HUES64 (cell line): ENCODE measurements at regions not wholly inside any gene's neighbourhood (a gene's known extent, or its start where the extent isn't known, plus 50 kb on each side); places are given as distances from the start of the nearest gene placed in this dataset.

Experiments
- H3K27ac ChIP-seq: 2 replicates; pipeline ENCODE4 v1.7.0; 2013; ENCODE audit warnings: low read depth, low read length, inconsistent platforms
- H3K27me3 ChIP-seq: 2 replicates; pipeline ENCODE4 v1.6.1; 2013; ENCODE audit warnings: mild to moderate bottlenecking, low read length; ENCODE audit not compliant: insufficient read depth
- H3K36me3 ChIP-seq: 2 replicates; pipeline ENCODE4 v1.6.1; 2013; ENCODE audit warnings: mild to moderate bottlenecking, low read length; ENCODE audit not compliant: insufficient read depth
- H3K4me1 ChIP-seq: 2 replicates; pipeline ENCODE4 v1.6.1; 2013; ENCODE audit warnings: mild to moderate bottlenecking, low read length, moderate library complexity; ENCODE audit not compliant: insufficient read depth
- H3K4me3 ChIP-seq: 2 replicates; pipeline ENCODE4 v1.5.1; 2013; ENCODE audit warnings: mild to moderate bottlenecking, low read length, moderate library complexity
- H3K9ac ChIP-seq: 2 replicates; pipeline ENCODE4 v1.6.1; 2013; ENCODE audit warnings: mild to moderate bottlenecking, low read depth, low read length
- H3K9me3 ChIP-seq: 2 replicates; pipeline ENCODE4 v1.6.1; 2013; ENCODE audit warnings: low read depth, low read length; ENCODE audit not compliant: insufficient read depth
- WGBS: fragments of 150-250, 120-280 bp; methylation state at CpG from one replicate; pipeline ENCODE4 v1.1.7; 2013; ENCODE audit warnings: missing lambda C conversion rate; 5-methylcytosine and 5-hydroxymethylcytosine counted together

GRCh38 chr14:23862513-23862912 lies 91.1 kb upstream of the DHRS4 start:
- Histone ChIP-seq H3K36me3 (no peaks in the 10 kb centered on the region), H3K4me1 (no peaks in the 10 kb centered on the region), H3K9ac (no peak overlapping the region), H3K9me3 (peaks cover 30% of the 10 kb centered on the region; the same call in 1 of the 2 replicates), H3K27ac (no peak overlapping the region), H3K27me3 (no peaks in the 10 kb centered on the region), H3K4me3 (no peak overlapping the region)
- 78% methylated on average over 2 of the region's 2 CpGs for WGBS

DNA sequence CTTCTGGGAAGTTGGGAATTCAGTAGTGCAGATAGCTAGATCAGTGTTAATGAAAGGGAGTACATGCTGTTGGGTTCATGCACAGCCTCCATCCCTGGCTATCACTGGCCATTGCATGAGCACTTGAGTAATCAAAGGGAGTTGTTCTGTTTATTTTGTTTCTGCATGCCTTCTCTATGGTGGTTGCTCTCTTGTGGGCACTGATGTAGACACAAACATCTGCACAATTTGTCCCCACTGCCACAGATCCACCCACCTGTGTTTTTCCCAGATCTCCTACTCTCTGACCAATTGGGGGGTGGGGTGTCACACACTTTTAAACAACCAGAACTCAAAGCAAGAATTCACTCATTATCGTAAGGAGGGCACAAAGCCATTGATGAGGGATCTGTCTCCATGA lies 89.7 kb upstream of the DHRS4 start:
- H3K4me3 ChIP-seq: no peak overlapping the region
- H3K36me3 ChIP-seq: no peaks in the 10 kb centered on the region
- WGBS: 95% methylated on average over 1 of the region's 1 CpG
- H3K27me3 ChIP-seq: no peaks in the 10 kb centered on the region
- peaks cover 33% of the 10 kb centered on the region; the same call in 1 of the 2 replicates for H3K9me3 ChIP-seq
- H3K9ac ChIP-seq: no peak overlapping the region
- H3K4me1 ChIP-seq: no peaks in the 10 kb centered on the region
- no peak overlapping the region for H3K27ac ChIP-seq

GRCh38 chr14:23864259-23864658 lies 89.3 kb upstream of the DHRS4 start:
- Histone ChIP-seq H3K27ac (no peak overlapping the region), H3K9ac (no peak overlapping the region), H3K9me3 (peaks cover 36% of the 10 kb centered on the region; the same call in 1 of the 2 replicates), H3K36me3 (no peaks in the 10 kb centered on the region), H3K4me1 (no peaks in the 10 kb centered on the region), H3K4me3 (no peak overlapping the region), H3K27me3 (no peaks in the 10 kb centered on the region)
- WGBS: 78% methylated on average over 2 of the region's 2 CpGs

DNA sequence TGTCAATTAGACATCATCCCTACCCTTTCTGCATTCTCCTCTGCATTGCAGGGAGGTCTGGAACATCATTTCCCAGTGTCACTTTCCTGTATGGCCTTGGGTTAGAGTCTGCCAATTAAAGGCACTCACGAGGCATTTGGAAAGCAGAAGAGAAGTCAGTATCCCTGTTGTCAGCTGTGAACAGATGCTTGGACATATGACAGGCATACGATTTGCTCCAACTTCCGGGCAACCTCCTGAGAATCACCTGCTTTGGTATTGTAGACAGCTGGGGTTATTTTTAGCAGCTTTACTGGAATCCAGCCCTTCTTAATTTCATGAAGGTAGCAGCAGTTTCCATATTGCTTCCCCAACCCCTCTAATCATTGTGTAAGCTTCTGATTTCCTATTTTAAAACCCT lies 88.7 kb upstream of the DHRS4 start:
- 77% methylated on average over 3 of the region's 3 CpGs for WGBS
- H3K27ac ChIP-seq: no peak overlapping the region
- H3K9me3 ChIP-seq: peaks cover 40% of the 10 kb centered on the region

GRCh38 chr14:23865502-23865901 lies 88.1 kb upstream of the DHRS4 start:
- Histone ChIP-seq H3K9me3 (peaks cover 40% of the 10 kb centered on the region), H3K4me3 (no peak overlapping the region), H3K9ac (no peak overlapping the region), H3K4me1 (no peaks in the 10 kb centered on the region), H3K27ac (no peak overlapping the region), H3K36me3 (no peaks in the 10 kb centered on the region), H3K27me3 (no peaks in the 10 kb centered on the region)
- WGBS: 71% methylated on average over 2 of the region's 2 CpGs

More for the DNA sequence above, 88.7 kb upstream of the DHRS4 start:
- H3K9ac ChIP-seq: no peak overlapping the region
- no peaks in the 10 kb centered on the region for H3K27me3 ChIP-seq
- no peaks in the 10 kb centered on the region for H3K36me3 ChIP-seq
- H3K4me1 ChIP-seq: no peaks in the 10 kb centered on the region
- no peak overlapping the region for H3K4me3 ChIP-seq

- Histone ChIP-seq H3K27me3 (no peaks in the 10 kb centered on the region), H3K9ac (no peak overlapping the region), H3K36me3 (no peaks in the 10 kb centered on the region), H3K9me3 (peaks cover 40% of the 10 kb centered on the region), H3K27ac (no peak overlapping the region), H3K4me1 (no peaks in the 10 kb centered on the region), H3K4me3 (no peak overlapping the region)
- 61% methylated on average over 5 of the region's 6 CpGs for WGBS
Observed at GRCh38 chr14:23866269-23866668, 87.3 kb upstream of the DHRS4 start.

GRCh38 chr14:23869078-23869719 lies 84.4 kb upstream of the DHRS4 start:
- Histone ChIP-seq H3K4me1 (no peaks in the 10 kb centered on the region), H3K9me3 (peaks cover 29% of the 10 kb centered on the region), H3K4me3 (no peak overlapping the region), H3K27me3 (no peaks in the 10 kb centered on the region), H3K36me3 (no peaks in the 10 kb centered on the region), H3K9ac (no peak overlapping the region), H3K27ac (no peak overlapping the region)
- whole genome bisulfite sequencing: 84% methylated on average over 2 of the region's 2 CpGs

DNA sequence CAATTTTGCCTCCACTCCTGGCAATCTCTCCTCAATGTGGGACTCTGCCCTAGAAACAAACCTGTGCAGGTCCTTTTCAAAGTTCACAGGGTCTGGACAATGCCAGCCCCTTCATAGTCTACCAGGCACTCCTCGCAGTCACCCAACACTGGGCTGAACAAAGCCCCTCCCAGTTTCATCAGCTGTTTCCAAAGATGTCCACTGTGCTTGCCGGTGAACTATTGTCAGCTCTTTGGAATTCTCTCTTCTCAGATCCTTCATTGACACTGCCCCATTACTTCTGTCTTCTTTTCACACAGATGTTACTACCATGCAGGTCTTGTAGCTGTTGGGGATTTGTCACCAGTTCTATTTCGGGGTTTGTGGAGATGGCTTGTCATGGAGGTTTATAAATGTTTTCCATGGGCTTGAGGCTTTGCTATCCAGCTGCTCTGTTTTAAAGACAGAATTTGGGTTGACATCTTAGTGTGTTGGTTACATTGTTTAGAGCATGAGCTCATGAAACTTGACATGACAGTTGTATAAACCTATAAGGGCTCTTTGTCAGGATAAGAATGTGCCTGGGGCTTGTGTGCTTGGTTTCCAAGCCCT lies 77.3 kb upstream of the DHRS4 start:
- no peaks in the 10 kb centered on the region for H3K4me1 ChIP-seq
- 81% methylated on average over 3 of the region's 3 CpGs for WGBS
- no peak overlapping the region for H3K4me3 ChIP-seq
- H3K9ac ChIP-seq: no peak overlapping the region
- peaks cover 2% of the 10 kb centered on the region; the same call in 1 of the 2 replicates for H3K9me3 ChIP-seq
- no peak overlapping the region for H3K27ac ChIP-seq
- no peaks in the 10 kb centered on the region for H3K36me3 ChIP-seq
- no peaks in the 10 kb centered on the region for H3K27me3 ChIP-seq

DNA sequence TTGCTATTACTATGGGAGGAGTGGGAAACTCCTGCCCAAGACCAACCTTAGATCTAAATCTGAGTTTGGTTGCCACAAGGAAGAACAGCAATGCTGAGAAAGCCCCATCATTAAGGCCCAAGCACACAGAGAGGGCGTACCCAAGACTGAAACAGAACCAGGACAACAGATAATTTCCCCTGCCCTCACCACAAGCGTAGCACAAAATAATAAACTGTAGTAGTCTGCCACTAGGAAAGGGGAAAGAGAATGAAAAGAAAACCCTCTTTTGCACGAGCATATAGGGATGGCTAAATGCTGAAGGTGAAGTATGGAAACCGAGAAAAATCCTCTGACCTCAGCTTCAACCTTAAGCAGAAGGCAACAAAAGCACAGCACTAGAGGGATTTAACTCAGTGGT lies 76.5 kb upstream of the DHRS4 start:
- Histone ChIP-seq H3K9me3 (peaks cover 2% of the 10 kb centered on the region; the same call in 1 of the 2 replicates), H3K4me1 (no peaks in the 10 kb centered on the region), H3K4me3 (no peak overlapping the region), H3K36me3 (no peaks in the 10 kb centered on the region), H3K27ac (no peak overlapping the region), H3K9ac (no peak overlapping the region), H3K27me3 (no peaks in the 10 kb centered on the region)
- WGBS: 76% methylated on average over 2 of the region's 4 CpGs

GRCh38 chr14:23877538-23878180 lies 75.9 kb upstream of the DHRS4 start:
- 72% methylated on average over 4 of the region's 4 CpGs for WGBS
- H3K9me3 ChIP-seq: peaks cover 2% of the 10 kb centered on the region; the same call in 1 of the 2 replicates
- no peak overlapping the region for H3K27ac ChIP-seq
- no peaks in the 10 kb centered on the region for H3K27me3 ChIP-seq
- no peaks in the 10 kb centered on the region for H3K4me1 ChIP-seq
- no peaks in the 10 kb centered on the region for H3K36me3 ChIP-seq
- H3K9ac ChIP-seq: no peak overlapping the region
- no peak overlapping the region for H3K4me3 ChIP-seq

GRCh38 chr14:23881282-23881681 lies 72.3 kb upstream of the DHRS4 start:
- H3K4me1 ChIP-seq: peaks cover 8% of the 10 kb centered on the region; the same call in 1 of the 2 replicates
- H3K4me3 ChIP-seq: no peak overlapping the region
- 95% methylated on average over 1 of the region's 1 CpG for WGBS
- H3K36me3 ChIP-seq: no peaks in the 10 kb centered on the region
- H3K27me3 ChIP-seq: no peaks in the 10 kb centered on the region
- no peak overlapping the region for H3K9ac ChIP-seq
- H3K27ac ChIP-seq: no peak overlapping the region
- peaks cover 4% of the 10 kb centered on the region; the same call in 1 of the 2 replicates for H3K9me3 ChIP-seq
